GM12874 (cell line): ENCODE measurements at regions not wholly inside any gene's neighbourhood (a gene's known extent, or its start where the extent isn't known, plus 50 kb on each side); places are given as distances from the start of the nearest gene placed in this dataset.

Source experiments
- TF ChIP-seq, protein P1 (sequence below): IDR thresholded peaks from 2 replicates; pipeline ENCODE4 v1.5.1; 2011; ENCODE audit warnings: low read depth, mild to moderate bottlenecking, control low read depth, low read length, moderate library complexity; ENCODE audit not compliant: insufficient read depth

DNA sequence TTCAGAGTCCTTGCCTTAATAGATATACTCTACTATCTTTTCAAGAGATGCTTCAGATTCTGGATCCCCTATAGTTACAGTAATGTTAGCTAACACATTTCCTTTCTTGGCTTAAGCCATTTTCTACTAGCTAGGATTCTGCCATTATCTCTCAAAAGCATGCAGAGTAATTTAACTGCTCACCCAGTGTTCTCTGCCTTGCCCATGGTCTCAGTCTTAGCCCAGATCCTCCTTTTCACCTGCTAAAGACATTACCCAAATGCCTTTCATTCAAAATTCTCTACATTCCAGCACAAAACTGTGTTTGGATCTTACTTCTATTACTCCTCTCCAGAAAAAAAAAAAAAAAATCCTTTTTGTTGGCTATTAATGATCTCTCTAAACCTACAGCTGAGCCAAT, 474.2 kb upstream of the LRRTM1 start:
- TF ChIP-seq, protein P1, sequence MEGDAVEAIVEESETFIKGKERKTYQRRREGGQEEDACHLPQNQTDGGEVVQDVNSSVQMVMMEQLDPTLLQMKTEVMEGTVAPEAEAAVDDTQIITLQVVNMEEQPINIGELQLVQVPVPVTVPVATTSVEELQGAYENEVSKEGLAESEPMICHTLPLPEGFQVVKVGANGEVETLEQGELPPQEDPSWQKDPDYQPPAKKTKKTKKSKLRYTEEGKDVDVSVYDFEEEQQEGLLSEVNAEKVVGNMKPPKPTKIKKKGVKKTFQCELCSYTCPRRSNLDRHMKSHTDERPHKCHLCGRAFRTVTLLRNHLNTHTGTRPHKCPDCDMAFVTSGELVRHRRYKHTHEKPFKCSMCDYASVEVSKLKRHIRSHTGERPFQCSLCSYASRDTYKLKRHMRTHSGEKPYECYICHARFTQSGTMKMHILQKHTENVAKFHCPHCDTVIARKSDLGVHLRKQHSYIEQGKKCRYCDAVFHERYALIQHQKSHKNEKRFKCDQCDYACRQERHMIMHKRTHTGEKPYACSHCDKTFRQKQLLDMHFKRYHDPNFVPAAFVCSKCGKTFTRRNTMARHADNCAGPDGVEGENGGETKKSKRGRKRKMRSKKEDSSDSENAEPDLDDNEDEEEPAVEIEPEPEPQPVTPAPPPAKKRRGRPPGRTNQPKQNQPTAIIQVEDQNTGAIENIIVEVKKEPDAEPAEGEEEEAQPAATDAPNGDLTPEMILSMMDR, result no peak

DNA sequence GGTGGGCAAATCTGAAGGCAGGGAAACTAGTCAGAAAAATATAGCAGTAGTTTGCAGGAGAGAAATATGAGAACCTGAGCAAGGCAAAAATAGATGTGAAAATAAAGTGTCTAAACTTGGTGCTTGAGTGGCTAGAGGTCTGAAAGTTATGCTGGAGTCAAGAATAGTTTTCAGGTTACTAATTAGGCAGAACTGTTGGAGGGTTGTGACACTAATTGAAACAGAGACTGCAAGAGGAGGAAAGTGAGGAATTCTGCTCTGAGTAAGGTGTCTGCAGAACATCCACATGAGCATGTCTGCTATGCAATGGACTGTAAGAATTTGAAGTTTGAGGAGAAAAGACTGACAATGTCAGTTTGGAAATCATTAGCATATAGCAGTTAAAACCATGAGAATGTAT, 444.0 kb upstream of the LRRTM1 start:
- TF ChIP-seq, protein P1, result no peak

- TF ChIP-seq, protein P1, result no peak
Measured at GRCh38 chr2:80737047-80737446, 432.5 kb upstream of the LRRTM1 start.

DNA sequence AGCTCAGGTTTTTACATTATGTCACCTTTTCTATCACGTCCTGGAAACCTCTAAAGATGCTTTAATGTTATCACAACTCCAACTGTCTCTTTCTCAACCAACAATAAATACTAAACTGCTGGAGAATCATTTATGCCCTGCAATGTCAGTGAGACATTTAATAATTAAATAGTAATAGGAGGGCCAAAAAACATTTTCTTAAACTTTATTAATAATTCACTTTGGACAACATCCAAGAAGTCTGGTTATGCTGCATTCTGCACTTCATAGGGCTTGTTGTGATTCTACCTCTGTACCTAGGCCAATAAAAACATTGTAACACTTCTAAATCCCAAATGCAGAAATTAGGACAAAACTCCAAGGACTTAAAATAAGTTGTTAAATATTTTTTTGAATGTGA, 420.4 kb upstream of the LRRTM1 start:
- TF ChIP-seq, protein P1, result no peak

GRCh38 chr2:80722803-80723202, 418.3 kb upstream of the LRRTM1 start:
- TF ChIP-seq, protein P1, result no peak

DNA sequence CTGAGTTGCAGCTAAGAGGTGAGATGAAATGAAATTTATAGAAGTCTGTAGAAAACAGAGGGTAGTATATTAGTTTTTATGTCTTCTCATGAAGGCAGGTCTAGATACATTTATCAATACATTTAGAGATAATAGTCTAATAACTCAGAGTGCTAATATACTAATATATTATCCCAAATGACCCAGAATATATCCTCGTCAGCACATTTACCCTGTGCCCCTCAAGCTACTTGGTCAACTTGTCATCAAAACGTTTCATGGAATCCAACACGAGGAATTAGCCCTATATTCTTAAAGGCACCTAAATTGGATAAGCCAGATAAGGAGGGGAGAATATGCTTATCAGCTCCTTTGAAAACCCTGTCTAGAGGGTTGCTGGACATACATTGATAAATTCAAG, 415.1 kb upstream of the LRRTM1 start:
- TF ChIP-seq, protein P1, result no peak

DNA sequence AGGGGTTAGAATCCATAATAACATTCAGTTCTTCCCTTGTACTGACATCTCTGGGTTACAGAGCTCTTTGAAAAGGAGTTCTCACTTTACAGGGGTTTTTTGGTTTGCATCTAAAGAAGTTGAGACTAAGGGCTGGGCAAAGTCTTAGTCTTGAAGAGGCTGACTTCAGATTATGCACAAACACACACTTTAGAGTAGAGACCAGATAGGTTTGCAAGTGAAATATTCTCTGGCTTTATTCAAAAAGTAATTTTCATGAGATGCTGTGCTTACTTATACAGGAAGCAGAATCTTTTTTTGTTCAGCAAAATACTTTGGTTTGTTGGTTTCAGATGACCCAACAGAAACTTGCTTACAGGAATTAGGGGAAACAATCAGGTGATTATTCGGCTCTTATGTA, 410.9 kb upstream of the LRRTM1 start:
- TF ChIP-seq, protein P1, result no peak

- TF ChIP-seq, protein P1, result no peak
Measured at GRCh38 chr2:80711915-80712314, 407.4 kb upstream of the LRRTM1 start.
